HG02642 (cell line): ENCODE measurements at regions not wholly inside any gene's neighbourhood (a gene's known extent, or its start where the extent isn't known, plus 50 kb on each side); places are given as distances from the start of the nearest gene placed in this dataset.

Source experiments
- ATAC-seq: cut with Tn5 transposase; IDR thresholded peaks from one replicate; pipeline ENCODE4 v1.9.1; 2021; ENCODE audit warnings: mild to moderate bottlenecking; ENCODE audit not compliant: unreplicated experiment, poor library complexity

- ATAC-seq: no peak
These were observed 290.9 kb upstream of the ANKRD55 start for GRCh38 chr5:56523790-56524575.

- ATAC-seq: no peak
These were observed 289.8 kb upstream of the ANKRD55 start for GRCh38 chr5:56522960-56523359.

DNA sequence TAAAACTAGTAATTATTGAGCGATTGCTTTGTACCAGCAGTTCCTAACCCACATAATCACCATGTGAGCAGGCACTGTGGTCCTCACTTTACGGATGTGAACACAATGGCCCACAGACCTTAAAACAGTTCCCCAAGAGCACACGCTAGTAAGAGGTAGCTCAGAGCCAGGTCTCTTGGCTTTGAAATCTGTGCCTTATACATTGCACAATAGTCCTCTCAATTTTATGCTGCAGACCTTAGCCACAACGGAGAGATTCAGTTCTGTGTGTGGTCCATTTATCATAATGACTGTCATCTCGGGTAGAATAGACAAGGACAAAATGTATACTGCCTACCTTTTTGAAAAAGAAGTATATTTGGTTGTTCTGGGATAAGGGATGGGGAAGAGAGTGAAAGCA is 289.0 kb upstream of the ANKRD55 start:
- no peak for ATAC-seq

GRCh38 chr5:56520986-56521730 is 288.0 kb upstream of the ANKRD55 start:
- ATAC-seq: no peak

DNA sequence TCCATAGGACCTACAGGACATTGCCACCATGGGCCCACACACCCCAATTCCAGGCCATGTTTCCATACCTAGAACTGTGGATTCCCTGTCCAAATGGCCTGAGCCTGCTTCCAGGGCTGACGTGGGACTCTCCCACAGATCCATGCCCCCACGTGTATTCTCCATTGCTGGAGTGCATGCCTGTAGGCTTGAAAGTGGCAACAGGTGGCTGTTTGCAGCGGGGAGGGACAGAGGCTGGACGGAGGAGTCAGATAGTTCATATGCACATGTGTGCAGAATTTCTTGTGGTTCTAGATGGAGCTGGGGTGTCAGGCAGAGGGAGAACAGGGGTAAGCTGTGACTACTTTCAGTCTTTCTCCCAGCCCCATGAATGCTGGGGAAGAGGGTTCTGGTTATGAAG is 285.7 kb upstream of the ANKRD55 start:
- ATAC-seq: no peak

- no peak for ATAC-seq
These were observed 283.9 kb upstream of the ANKRD55 start for GRCh38 chr5:56517011-56517416.

DNA sequence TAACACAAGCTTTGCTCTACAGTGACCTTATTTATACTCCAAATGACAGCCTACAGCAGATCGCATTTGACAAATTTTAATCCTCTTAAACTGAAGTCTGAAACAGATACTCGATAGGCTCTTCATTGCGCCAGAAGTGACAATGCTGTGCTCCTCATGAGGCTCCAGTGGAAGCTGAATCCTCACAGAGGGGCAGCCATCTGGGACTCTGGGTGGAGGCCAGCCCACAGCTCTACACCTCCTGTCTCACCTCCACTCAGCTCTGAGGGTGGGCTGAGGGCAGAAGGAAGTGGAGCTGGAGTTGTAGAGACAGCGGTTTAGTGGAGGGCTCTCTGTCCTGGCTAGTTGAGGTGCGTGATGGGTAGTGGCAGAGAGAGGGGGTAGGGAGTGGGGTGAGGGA is 283.3 kb upstream of the ANKRD55 start:
- ATAC-seq: no peak

DNA sequence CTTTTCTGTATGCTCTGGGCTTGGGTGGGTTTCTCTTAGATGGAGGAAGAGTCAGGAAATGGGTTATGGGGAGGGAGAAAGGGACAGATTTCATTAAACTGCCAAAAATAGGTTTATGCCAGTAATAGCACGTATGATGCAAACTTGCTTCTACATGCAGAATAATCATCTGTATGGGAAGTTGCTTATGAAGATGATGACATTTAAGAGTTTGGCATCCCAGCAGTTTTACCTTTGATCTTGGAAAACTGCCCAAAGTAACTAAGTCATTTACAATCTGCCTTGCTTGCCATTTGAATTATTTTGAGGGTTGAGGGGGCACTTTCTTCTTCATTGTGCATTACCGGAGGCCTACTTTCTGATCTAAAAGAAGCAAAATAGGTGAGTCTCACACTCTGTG is 282.9 kb upstream of the ANKRD55 start:
- ATAC-seq: no peak

GRCh38 chr5:56515011-56515410 is 281.9 kb upstream of the ANKRD55 start:
- ATAC-seq: no peak

DNA sequence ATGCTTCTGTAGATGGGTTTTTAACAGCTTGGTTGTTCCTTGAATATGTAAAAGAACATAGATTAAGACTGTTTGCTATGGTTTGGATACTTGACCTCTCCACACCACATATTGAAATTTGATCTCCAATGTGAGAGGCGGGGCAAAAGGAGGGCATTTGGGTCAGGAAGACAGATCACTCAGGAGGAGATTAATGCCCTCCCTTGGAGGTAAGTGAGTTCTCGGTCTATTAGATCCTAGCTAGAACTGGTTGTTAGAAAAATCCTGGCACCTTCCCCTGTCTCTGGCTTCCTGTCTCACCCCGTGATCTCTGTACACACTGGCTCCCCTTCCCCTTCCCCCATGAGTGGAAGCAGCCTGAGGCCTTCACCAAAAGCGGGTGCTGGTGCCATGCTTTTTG is 281.1 kb upstream of the ANKRD55 start:
- no peak for ATAC-seq

DNA sequence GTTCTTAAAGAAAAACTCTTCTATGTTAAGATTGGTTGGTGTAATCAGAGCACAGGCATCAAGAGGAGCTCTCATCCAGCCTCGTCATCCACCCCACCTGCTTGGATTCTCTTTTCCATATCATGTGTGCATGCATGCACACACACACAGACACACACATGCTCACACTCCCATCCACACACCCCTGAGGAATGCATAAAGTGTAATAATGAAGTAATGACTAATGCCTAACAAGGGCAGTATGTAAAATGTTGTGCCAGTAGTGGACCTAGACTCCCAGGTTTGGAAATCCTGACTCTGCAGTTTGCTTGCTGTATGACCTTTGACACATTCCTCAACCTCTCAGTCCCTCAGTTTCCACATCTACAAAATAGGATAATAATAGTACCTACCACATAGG is 280.0 kb upstream of the ANKRD55 start:
- no peak for ATAC-seq

DNA sequence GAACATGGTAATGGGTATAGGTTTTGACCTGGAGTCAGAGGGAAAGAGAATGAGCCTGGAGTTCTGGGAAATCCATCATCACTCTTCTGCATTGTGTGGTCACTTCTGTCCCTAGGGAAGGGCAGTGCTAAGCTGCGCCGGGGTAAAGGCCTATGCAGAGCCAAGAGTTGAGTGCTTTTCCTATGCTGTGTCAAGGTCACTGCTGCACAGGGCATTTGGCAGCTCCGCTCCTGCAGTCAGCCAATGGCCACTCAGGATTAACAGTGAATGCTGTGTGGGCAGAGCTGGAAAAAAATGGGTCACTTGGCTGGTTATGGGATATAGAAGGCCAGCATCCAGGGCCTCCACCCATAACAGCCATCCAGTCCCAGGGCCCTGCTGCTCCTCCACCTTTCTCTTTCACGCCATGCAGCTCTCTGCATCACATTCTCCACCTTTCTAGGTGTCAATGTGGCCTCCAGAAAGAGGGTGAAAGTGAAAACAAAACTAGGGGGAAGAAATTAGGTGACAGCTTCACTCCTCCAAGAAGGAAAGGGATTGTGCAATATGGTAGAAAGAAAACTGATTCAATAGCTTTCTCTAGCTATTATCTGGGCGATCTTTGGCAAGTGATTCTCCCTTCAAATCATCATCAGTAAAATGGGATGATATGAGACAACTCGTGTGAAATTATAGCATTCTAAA is 279.3 kb upstream of the ANKRD55 start:
- no peak for ATAC-seq

- no peak for ATAC-seq
These were observed 278.3 kb upstream of the ANKRD55 start for GRCh38 chr5:56511326-56511841.

- no peak for ATAC-seq
These were observed 275.1 kb upstream of the ANKRD55 start for GRCh38 chr5:56508249-56508648.

DNA sequence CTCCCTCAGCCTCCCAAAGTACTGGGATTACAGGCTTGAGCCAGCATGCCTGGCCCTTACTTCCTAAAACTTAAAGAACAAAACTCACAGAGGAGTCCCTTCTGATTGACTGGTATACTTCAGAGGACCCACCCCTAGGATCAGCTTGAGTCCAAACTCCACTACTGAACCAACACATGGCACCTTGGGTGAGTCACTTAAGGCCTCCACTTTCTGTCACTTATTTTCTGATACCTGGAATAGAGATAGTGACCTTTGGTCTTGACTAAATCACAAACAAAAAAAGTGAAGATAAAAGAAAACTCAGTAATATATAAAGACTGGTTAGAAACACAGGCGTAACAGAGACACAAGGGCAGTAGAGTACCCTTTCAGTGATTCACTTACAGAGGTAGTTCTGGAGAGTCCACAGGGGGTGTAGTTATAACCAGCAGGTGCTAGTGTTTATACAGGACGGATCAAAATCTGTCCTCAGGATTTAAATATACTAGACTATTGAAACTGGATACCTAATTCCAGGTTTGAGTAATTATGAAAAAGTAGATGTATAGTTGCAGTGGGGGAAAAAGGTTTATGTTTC is 274.3 kb upstream of the ANKRD55 start:
- no peak for ATAC-seq

- ATAC-seq: no peak
These were observed 273.3 kb upstream of the ANKRD55 start for GRCh38 chr5:56506211-56506965.

GRCh38 chr5:56503929-56504328 is 270.8 kb upstream of the ANKRD55 start:
- no peak for ATAC-seq

- no peak for ATAC-seq
These were observed 268.8 kb upstream of the ANKRD55 start for GRCh38 chr5:56501781-56502557.

DNA sequence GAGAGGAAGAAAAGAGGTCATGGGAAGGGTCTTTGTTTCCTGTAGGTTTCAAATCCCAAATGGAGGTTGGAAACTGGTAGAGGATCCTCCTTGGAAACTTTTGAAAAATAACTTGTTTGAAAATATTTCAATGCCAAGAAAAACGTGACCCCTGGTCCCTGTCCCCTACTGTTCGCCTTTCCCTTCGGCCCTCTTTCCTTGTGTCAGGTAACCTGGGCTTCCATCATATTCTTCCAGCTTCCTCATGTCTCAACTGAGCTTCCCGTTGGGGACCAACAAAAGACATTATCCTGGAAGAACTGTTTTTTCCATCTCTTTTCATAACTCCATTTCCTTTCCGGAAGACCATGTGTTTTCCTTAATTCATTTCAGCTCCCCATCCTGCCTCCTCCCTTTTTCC is 266.8 kb upstream of the ANKRD55 start:
- ATAC-seq: no peak
